Occipital lobe (tissue), 1 donor: ENCODE measurements at regions not wholly inside any gene's neighbourhood (a gene's known extent, or its start where the extent isn't known, plus 50 kb on each side); places are given as distances from the start of the nearest gene placed in this dataset.

ENCODE experiments used
- DNase-seq: peaks from one replicate; lab custom pipeline; 2025; lab: John Stamatoyannopoulos, UW

DNA sequence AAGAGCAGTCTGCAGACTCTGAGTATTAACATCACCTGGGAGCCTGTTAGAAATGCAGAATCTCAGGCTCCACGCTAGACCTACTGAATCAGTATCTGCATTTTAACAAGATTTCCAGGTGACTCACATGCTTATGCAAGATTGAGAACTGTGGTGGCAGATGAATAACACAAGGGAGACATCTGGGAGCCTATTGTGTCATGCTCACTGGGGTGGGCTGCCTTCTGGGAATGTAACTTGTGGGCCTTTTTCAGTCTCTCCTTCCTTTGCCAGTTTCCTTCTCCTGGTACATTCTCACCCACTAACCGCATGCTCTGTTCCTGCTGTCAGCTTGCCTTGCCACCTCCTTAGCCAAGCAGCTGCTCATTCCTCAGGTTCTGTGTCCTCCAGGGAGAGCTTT, 176.6 kb upstream of the C9orf72 start:
- peak; percentile 59 for DNase-seq

DNA sequence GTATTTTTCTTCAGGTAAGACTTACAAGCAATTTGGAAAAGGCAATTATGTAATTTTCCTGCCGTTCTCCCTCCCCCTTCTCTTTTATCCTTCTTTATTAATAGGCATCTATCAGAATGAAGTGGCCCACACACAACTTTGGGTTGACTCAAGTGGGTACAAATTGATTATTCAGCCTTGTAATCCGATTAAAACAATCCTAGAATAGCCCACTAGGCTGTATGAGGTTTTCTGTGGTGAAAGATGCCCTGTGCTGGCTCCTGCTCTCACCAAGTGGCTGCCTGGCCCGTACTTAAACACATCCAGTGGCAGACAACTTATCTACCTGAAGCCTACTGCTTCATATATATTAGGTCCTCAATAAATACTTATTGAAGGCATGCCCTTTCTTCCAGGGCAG, 177.3 kb upstream of the C9orf72 start:
- no peak for DNase-seq

DNA sequence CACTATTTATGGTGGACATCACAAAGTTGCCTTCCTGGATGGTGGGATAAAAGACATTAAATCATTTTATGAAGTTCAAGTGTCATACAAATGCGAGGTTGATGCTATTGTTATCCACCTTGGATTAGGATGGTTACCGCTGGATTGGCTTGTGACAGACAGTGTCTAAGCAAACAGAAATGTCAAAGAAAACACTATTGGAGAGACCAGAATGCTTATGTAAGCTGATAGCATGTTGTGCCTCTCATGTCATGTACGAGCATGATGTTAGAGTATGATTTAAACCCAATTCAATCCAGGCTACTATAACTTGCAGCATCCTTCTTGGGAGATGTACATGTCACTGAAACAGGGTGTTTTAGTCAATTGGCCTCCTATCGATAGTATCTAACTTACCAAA, 178.8 kb upstream of the C9orf72 start:
- no peak for DNase-seq

DNA sequence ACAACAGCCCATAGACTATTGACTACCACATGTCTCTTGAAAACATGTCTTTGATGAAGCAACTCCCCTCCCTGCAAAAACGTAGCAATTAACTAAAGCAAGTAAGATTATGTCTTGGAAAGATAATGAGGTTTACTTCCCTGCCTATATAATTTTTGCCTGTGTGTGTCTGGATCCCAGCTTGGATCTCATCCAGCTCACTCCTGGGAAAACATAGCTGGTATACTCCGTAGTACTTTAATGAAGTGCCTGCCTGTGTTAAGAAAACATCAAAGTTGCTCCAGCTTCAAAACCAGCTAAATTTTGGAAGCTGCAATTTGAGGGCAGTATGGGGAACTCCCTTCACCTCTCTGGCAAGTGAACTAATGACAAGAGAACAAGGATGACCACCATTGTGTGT, 182.6 kb upstream of the C9orf72 start:
- no peak for DNase-seq

DNA sequence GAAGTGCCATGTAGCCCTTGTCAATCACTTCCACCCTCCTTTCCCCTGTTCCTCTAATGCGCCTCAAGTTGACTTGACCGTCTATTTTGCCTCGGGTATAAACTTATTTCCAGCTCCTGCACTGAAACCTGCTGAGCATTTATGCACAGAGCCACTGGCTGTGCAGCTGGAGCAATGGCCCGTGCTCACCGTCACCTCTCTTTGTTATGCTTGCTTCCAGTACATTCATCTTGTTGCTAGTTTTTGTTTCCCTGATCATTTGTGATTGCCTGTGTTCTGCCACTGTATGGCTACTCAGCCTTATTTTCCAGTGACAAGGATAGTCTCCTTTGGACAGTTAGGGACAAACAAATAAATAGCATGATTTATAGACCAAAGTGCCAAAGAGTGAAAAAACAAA, 183.1 kb upstream of the C9orf72 start:
- DNase-seq: no peak

DNA sequence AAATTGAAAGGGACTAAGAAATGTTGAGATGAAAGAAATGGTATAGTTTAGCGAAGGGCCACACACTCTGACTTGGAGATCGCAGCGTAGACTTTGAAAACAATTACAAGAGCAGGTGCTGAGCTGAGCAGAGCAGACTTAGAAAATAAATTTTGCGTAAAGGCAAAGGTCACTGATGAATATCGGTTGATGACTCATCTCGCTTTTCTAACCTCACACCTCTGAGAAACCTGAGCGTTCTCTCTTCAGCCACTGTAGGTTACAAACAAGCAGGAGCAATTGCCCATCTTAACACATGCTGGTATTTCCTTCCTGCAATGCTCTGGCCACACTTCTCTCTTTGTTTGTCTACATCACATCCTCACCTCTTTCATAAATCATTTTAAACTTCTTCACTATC, 190.6 kb upstream of the C9orf72 start:
- no peak for DNase-seq

DNA sequence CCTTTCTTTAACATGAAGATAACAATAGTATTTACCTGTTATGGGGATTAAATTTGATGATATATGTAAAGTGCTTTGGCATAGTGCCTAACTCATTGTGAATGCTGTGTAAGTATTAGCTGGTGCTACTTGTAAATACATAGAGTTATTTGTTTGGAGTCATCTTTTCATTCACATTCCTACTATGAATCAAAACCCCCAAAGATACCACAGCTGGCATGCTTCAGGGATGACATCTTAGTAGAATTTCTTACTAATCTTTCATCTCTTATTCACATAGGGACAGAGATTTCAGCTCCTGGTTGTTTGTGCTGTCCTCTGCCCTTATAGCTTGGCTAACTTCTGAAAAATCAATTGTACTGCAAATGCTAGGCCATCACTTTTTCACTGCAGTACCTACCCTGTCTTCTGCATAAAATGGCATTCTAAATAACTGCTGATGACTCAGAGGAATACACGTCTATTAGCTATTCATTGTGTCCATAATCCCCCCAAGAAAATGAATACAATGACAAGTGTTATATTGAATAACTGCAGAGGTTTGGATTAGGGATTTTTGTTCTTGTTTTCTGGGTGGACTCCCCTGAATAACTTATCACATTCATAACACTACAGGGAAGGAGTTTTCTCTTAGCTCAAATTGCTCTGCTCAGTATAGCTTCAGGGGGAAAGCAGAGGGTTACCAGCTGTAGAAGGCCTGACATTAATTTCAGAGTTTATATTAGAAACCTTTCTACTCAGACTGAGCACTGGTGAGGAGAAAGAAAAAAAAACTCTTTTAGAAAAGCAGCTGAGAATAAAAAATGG, 192.2 kb upstream of the C9orf72 start:
- DNase-seq: no peak

DNA sequence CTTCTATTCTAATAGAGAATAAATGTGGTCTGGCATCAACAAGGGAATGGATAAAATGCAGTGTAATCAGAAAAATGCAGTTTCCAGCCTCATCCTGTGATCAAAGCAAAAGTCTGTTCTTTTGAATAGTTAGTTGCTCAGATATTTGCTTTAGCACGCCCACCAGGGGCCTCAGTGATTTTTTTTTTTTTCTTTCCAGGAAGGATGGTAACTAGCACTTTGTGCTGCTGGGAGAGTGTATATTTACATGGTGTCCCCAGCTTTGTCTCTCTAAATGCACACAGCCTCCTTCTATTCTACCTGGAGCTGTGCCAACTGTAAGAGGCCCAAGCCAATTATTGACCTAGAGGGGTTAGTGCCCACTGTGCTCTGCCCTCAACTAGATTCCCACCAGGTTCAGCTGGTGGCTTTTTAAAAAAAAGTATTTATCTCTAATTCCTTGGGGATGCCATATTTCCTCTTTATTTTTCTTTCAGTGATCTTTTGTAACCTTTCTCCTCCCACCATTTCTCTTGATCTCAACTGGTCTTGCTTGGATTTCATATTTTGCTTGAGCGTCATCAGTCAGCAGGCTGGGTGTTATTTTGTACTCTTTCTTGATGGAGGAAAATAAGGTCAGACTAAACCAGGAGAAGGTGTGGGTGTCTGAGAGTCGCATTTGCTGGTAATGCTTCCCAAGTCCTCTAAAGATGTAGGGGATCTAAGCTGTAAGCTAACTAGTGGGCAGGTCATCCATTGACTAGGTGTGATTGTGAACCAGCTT, 193.0 kb upstream of the C9orf72 start:
- no peak for DNase-seq

DNA sequence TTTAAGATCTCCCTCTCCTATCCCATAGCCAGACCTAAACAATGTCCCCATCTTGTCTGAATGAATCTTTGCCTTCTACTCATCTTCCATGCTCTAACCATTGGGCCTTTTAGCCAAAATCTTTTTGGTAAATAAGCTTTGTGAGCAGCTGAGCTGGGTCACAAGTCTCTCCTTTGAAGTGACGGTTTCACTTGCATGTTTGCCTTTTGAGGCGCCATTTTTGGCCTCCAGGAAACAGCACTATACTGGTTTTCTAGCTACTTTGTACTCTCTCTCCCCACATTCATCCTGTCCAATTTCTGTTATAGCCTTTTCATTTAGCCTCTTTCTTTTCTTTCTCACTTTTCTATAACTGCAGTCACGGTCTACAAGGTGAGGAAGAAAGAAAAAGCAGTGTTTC, 195.5 kb upstream of the C9orf72 start:
- DNase-seq: no peak

DNA sequence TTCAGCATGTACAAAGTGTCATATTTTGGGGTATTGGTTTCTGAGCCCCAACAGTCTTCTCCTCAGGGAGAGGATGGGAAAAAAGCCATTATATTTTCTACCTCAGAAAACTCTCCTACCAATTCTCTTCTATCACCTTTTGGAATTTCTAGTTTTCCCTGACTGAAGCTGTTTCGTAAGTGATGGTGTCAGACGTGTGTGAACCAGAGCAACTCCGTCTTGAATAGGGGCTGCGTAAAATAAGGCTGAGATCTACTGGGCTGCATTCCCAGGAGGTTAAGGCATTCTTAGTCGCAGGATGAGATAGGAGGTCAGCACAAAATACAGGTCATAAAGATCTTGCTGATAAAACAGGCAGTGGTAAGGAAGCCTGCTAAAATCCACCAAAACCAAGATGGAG, 197.3 kb upstream of the C9orf72 start:
- DNase-seq: no peak

DNA sequence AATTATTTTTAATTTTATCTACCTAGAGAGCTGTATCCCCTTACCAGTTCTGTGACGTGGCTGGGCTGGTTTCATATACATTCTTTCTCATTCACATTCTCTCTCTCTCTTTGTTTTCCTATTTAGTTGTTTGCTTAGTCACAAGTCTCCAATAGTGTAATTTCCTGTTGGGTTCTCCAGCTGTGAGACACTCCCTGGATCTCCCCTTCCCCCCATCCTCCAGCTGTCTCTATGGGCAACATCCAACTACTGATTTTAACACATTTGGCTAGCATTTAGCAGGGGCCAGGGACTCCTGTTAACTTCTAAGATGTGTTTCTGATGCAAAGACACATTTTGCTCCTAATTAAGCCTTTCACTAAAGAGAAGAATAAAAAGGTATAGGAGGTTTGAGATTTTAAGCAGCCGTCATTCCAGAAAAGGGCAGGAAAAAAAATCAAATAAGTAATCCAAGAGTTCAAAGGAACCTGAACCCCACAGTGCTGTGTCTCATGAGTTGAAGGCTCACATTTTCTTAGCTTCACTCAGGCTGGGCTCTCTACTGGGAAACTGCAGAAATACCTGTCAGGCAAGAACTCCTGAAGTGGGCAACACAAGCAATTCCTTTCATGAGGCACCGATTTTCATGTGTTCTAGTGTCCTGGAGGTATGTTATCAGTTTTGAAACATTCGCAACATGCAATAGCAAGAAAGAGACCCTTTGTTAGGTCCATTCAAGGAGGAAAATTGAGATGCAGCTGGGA, 198.7 kb upstream of the C9orf72 start:
- DNase-seq: no peak

DNA sequence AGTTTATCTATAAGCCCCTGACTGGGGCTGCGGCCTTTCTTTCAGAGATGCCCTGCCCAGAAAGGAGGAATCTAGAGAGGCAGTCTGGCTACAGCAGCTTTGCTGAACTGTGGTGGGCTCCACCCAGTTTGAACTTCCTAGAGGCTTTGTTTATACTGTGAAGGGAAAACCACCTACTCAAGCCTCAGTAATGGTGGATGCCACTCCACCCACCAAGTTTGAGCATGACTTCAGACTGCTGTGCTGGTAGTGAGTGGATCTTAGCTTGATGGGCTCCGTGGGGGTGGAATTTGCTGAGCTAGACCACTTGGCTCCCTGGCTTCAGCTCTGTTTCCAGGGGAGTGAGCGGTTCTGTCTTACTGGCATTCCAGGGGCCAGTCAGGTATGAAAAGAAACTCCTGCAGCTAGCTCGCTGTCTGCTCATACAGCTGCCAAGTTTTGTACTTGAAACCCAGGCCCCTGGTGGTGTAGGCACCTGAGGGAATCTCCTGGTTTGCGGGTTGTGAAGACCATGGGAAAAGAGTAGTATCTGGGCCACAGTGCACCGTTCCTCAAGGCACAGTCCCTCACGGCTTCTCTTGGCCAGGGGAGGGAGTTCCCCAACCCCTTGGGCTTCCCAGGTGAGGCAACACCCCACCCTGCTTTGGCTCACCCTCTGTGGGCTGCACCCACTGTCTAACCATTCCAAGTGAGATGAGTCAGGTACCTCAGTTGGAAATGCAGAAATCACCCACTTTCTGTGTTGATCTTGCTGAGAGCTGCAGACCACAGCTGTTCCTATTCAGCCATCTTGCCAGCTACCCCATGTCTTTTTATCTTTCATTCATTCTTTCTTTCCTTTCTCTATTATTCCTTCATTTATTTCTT, 211.8 kb upstream of the C9orf72 start:
- DNase-seq: no peak

DNA sequence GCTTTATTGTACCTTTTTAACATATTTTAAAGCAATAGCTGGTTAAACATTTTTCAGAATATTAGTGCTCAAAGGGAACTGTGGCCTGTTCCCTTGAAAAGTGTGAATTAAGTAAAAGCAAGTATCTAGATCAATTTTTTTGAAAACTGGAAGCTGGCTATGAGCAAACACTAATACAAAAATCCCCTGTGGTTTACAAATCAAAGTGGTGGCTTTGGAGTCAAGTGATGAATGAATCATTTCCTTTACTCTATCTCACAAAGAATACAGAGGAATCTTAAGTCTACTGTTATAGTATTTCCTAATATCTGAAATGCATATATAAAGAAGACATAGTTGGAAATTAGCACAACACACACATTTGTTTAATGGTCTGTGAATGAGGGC, 212.4 kb upstream of the C9orf72 start:
- DNase-seq: no peak

DNA sequence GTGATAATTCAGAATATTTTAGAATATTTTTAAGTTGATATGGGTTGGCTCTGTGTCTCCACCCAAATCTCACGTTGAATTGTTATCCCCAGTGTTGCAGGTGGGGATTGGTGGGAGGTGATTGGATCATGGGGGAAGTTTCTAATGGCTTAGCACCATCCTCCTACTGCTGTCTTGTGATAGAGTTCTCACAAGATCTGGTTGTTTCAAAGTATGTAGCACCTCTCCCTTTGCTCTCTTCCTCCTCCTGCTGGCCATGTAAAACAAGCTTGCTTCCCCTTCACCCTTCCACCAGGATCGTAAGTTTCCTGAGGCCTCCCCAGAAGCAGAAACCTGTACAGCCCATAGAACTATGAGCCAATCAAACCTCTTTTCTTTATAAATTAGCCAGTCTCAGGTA, 214.6 kb upstream of the C9orf72 start:
- no peak for DNase-seq

DNA sequence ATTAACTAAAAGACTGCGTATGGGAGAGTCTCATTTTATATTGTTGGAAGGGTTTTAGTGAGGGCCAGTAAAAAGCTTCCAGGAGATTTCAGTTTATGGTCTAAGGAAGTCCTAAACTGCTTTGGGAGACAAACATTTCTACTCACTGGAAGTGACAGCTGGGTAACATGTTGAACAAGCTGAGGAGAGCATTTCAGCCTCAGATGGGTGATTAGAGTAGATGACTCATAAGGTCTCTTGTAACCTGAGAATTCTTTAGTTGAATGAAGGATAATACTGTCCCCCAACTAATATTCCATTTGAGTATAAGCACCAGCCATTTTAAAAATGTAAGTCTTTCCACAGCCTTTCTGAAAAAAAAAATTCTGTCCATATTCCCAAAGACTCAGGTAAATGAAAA, 218.0 kb upstream of the C9orf72 start:
- no peak for DNase-seq

DNA sequence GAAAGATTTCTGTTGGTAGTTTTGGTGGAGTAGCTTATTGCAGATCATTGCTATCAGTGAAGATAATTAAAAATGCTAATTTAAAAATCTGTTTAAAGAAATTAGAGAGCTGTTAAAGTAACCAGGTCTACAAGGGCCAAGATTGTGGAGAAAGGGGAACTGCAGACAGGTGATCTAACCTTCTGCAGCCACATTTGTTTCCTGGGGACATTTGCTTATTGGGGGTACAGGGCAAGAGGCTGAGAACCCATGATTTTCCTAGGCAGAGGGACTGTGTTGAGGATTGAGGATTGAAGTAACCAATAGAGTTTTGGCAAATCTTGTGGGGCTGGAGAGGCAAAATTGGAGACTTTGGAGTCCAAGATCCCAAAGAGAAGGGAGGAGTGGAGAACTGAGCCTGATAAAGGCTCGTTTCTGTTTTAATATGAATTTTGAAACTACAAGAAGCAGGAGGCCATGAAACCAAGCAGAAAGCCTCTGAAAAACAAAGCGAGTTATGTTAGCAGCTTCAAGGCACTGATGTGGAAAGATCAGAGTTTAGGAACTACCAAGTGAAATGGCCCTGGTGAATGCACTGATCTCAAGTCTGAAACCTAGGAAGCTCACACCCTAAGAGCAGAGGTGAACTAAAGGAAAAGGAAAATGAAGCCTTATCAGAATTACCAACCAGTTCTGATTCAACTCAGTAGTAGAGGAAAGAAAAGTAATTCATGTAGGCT, 219.8 kb upstream of the C9orf72 start:
- DNase-seq: no peak

DNA sequence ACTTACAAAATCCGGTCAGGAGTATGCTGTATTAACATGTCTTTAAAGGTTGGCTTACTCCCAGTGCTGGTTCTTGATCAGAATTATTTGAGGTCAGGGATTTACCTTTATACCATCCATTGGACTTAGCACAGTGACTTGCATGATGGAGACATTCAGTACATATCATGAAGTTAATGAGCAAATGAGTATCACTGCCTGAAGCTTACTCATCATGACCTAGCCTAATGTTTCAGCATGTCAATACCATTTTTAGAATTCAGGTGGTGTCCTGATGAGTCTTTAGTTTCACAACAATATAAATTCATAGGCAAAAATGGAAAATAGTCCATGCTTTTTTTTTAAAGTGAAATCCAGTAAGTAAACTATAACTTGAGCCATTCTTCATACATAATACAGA, 226.0 kb upstream of the C9orf72 start:
- no peak for DNase-seq

DNA sequence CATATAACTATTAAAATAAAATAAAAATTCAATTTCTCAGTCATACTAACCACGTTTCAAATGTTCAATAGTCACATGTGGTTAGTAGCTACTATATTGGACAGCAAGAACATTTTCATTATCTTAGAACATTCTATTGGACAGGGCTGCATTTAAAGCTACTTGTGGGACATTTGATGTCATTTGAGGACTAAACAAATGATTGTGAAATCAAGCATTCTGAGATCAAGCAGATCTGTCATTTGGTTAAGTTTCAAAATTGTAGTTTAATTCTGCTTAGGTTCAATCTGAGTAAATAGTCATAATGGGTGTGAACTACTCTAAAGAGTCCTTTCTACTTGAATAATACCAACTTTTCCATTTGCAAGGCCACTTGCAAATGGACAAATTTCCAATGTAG, 226.9 kb upstream of the C9orf72 start:
- DNase-seq: no peak

DNA sequence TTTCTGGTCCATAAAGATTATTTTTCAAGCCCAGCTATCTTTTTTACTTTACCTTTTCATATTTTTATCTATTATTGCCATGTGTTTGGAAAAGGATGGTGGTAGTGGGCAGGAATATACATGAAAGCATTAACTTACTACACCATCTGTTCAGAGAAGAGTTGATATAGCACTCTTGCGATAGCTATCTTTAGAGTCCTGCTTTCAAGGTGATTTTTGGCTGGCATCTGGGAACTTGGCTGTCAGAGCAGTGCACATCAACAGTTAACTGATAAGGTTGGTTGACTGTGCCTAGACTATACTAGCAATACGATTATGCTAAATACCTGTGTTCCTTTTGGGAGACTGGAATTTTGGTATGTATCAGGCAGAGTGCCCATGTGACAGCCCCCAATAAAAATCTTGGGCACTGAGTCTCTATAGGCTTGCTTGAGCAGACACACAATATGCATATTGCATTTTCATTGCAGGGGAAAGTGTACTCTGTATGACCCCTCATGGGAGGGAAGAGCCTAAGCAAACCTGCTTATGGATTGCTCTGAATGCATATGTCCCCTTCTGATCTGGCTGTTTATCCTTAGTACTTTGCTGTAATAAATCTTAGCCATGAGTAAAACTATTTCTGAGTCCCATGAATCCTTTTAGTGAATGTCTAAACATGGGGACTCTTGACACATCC, 227.6 kb upstream of the C9orf72 start:
- no peak for DNase-seq

DNA sequence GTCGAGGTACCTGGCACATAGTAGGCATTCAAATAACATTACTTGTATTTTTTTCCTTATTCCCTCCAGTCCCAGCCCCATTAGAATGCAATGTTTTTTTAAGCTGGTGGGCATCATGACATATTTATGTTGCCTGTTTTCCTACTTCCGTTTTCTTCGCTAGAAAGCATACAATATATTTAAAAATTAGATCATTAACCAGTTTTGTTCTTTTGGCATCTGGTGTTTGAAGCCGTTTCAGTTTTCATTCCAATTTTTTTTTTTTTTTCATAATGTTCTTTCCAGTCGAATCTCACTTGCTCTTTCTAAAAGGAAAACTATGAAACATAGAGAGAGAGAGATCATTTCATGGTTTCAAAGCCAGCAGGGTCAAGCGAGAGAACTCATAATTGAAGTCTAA, 228.3 kb upstream of the C9orf72 start:
- DNase-seq: no peak
